Ovary (tissue), 3 donors: ENCODE measurements at regions not wholly inside any gene's neighbourhood (a gene's known extent, or its start where the extent isn't known, plus 50 kb on each side); places are given as distances from the start of the nearest gene placed in this dataset.

Experiments used
- EP300 ChIP-seq: sonication (generic); formaldehyde crosslinking; IDR thresholded peaks from one replicate; pipeline ENCODE4 v1.6.1; 2017; ENCODE audit warnings: antibody characterized with exemption
- POLR2A ChIP-seq: fragments of 450-650 bp; IDR thresholded peaks from one replicate; pipeline ENCODE4 v1.6.1; 2017; ENCODE audit warnings: antibody characterized with exemption, mild to moderate bottlenecking, moderate library complexity
- TF ChIP-seq, protein P1 (sequence below), 3 donors: fragments of 450-650 bp in 2 of 3; fragments of 200-600 bp in 1 of 3; IDR thresholded peaks; one replicate each; pipeline versions ENCODE4 v1.5.1 to v1.8.0; 2016 to 2022; ENCODE audit warnings: antibody characterized with exemption in 3 of 3, mild to moderate bottlenecking in 1 of 3
- donor health status: DM: no; HTN: no; CAD: no.

DNA sequence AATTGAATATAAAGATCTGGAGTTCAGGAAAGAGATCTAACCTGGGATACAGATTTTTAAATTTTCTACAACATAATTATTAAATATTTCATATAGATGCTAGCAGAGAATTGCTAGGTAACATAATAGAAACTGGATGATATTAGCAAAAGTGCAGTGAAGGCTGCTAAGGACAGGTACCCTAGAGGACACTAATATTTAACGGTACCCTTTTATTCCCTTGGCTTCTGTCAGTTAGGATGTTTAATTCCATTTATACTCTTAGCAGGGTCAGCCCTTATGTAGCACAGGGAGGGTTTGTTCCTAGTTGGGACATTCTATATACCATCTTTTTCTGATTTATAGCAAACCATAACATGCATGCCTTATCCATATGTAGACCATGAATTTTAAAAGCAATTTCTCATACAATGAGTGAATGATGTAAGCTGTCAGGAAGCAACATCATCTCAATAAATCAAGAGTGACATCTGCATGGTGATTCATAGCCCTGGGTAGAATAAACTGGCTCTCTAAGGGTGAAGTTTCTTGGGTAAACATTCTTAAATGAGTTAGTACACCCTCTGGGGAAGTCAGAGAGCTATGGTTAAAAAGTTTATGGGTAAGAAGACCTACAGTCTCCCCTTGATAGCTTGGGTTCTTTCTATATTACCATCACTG is 404.4 kb upstream of the MGAT4C start:
- TF ChIP-seq, protein P1, sequence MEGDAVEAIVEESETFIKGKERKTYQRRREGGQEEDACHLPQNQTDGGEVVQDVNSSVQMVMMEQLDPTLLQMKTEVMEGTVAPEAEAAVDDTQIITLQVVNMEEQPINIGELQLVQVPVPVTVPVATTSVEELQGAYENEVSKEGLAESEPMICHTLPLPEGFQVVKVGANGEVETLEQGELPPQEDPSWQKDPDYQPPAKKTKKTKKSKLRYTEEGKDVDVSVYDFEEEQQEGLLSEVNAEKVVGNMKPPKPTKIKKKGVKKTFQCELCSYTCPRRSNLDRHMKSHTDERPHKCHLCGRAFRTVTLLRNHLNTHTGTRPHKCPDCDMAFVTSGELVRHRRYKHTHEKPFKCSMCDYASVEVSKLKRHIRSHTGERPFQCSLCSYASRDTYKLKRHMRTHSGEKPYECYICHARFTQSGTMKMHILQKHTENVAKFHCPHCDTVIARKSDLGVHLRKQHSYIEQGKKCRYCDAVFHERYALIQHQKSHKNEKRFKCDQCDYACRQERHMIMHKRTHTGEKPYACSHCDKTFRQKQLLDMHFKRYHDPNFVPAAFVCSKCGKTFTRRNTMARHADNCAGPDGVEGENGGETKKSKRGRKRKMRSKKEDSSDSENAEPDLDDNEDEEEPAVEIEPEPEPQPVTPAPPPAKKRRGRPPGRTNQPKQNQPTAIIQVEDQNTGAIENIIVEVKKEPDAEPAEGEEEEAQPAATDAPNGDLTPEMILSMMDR (IDR thresholded peaks at IDR 0.05), result no peak
- no peak for TF ChIP-seq EP300
- TF ChIP-seq POLR2A, result no peak
